Ovary (tissue), 3 donors: ENCODE measurements at regions not wholly inside any gene's neighbourhood (a gene's known extent, or its start where the extent isn't known, plus 50 kb on each side); places are given as distances from the start of the nearest gene placed in this dataset.

ENCODE experiments used
- POLR2A ChIP-seq: fragments of 450-650 bp; IDR thresholded peaks from one replicate; pipeline ENCODE4 v1.6.1; 2017; ENCODE audit warnings: antibody characterized with exemption, mild to moderate bottlenecking, moderate library complexity
- TF ChIP-seq, protein P1 (sequence below), 3 donors: fragments of 450-650 bp in 2 of 3; fragments of 200-600 bp in 1 of 3; IDR thresholded peaks; one replicate each; pipeline versions ENCODE4 v1.5.1 to v1.8.0; 2016 to 2022; ENCODE audit warnings: antibody characterized with exemption in 3 of 3, mild to moderate bottlenecking in 1 of 3
- donor health status: DM: no; HTN: no; CAD: no.

DNA sequence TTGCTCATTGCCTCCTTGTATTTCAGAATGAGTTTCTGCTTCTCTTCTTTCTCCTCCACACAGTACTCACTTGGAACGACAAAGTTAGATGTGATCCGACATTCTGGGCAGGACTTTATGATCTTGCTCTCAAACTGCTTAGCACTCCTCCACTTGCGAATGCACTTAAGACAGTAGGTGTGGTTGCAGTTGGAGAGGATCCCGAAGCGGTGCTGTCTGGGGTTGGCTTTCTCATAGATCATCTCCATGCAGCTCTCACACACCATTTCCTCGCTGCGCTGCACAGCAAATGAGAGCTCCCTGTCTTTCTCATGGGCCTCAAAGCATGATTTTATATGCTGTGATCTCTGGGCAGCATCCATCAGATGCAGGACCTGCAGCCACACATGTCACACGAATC is 245.7 kb downstream of the C12orf50 start:
- TF ChIP-seq, protein P1, sequence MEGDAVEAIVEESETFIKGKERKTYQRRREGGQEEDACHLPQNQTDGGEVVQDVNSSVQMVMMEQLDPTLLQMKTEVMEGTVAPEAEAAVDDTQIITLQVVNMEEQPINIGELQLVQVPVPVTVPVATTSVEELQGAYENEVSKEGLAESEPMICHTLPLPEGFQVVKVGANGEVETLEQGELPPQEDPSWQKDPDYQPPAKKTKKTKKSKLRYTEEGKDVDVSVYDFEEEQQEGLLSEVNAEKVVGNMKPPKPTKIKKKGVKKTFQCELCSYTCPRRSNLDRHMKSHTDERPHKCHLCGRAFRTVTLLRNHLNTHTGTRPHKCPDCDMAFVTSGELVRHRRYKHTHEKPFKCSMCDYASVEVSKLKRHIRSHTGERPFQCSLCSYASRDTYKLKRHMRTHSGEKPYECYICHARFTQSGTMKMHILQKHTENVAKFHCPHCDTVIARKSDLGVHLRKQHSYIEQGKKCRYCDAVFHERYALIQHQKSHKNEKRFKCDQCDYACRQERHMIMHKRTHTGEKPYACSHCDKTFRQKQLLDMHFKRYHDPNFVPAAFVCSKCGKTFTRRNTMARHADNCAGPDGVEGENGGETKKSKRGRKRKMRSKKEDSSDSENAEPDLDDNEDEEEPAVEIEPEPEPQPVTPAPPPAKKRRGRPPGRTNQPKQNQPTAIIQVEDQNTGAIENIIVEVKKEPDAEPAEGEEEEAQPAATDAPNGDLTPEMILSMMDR (IDR thresholded peaks at IDR 0.05), result no peak
- TF ChIP-seq POLR2A, result no peak
